GM06990 (cell line): ENCODE measurements at regions not wholly inside any gene's neighbourhood (a gene's known extent, or its start where the extent isn't known, plus 50 kb on each side); places are given as distances from the start of the nearest gene placed in this dataset.

Experiments
- DNase-seq: peaks from one replicate; pipeline ENCODE4 v3.0.0-alpha.2; 2011; ENCODE audit not compliant: insufficient read length; ENCODE audit errors: extremely low read depth
- H3K27me3 ChIP-seq: replicated peaks from 2 replicates; pipeline ENCODE4 v1.6.0; 2011; ENCODE audit warnings: low read length; ENCODE audit not compliant: control insufficient read depth, insufficient read depth
- H3K36me3 ChIP-seq: 2 replicates; pipeline ENCODE4 v1.5.1; 2011; ENCODE audit warnings: low read length; ENCODE audit not compliant: control insufficient read depth, insufficient read depth
- H3K4me3 ChIP-seq: replicated peaks from 2 replicates; pipeline ENCODE4 v1.5.1; 2011; ENCODE audit warnings: low read depth, mild to moderate bottlenecking, control low read depth, low read length
- CTCF ChIP-seq: IDR thresholded peaks from 2 replicates; pipeline ENCODE4 v1.5.1; 2011; ENCODE audit warnings: low read length, control low read depth, mild to moderate bottlenecking, inconsistent platforms; ENCODE audit not compliant: insufficient read depth, poor library complexity, severe bottlenecking

- Histone ChIP-seq H3K4me3 (no peak overlapping the region), H3K27me3 (no peaks in the 10 kb centered on the region), H3K36me3 (no peaks in the 10 kb centered on the region)
- no peak for DNase-seq
- no peak for TF ChIP-seq CTCF
Measured at GRCh38 chr4:10279261-10279660, 162.7 kb upstream of the WDR1 start.

GRCh38 chr4:10278071-10278470 is 161.5 kb upstream of the WDR1 start:
- no peak for DNase-seq
- no peak for TF ChIP-seq CTCF
- Histone ChIP-seq H3K36me3 (no peaks in the 10 kb centered on the region), H3K4me3 (no peak overlapping the region), H3K27me3 (no peaks in the 10 kb centered on the region)

GRCh38 chr4:10276152-10276551 is 159.6 kb upstream of the WDR1 start:
- H3K36me3 ChIP-seq = no peaks in the 10 kb centered on the region
- TF ChIP-seq CTCF = no peak
- H3K27me3 ChIP-seq = no peaks in the 10 kb centered on the region; the same call in 1 of the 2 replicates
- H3K4me3 ChIP-seq = no peak overlapping the region
- no peak for DNase-seq

DNA sequence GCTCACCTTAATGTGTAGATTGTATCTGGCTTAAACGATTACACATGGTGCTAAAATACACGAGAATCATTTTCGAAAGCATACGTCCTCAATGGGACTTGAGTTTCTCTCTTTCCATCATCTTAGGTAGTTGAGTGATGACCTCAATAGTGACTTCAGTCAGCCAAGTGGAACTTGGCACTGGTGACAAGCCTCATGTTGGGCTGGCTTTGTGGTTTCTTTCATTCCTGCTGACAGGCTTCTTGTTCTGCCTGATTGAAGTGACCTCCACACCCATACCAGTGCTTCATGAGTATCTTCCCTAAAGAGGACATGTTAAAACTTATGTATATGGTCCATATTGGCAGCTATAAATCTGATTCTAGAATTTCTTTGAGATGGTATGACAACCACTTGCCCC is 159.1 kb upstream of the WDR1 start:
- Histone ChIP-seq H3K27me3 (no peaks in the 10 kb centered on the region; the same call in 1 of the 2 replicates), H3K36me3 (no peaks in the 10 kb centered on the region), H3K4me3 (no peak overlapping the region)
- no peak for TF ChIP-seq CTCF
- DNase-seq = no peak

GRCh38 chr4:10273030-10273429 is 156.4 kb upstream of the WDR1 start:
- no peak for DNase-seq
- Histone ChIP-seq H3K4me3 (no peak overlapping the region), H3K27me3 (no peaks in the 10 kb centered on the region; the same call in 1 of the 2 replicates), H3K36me3 (no peaks in the 10 kb centered on the region)
- TF ChIP-seq CTCF = no peak

- Histone ChIP-seq H3K27me3 (no peaks in the 10 kb centered on the region; the same call in 1 of the 2 replicates), H3K4me3 (no peak overlapping the region), H3K36me3 (no peaks in the 10 kb centered on the region)
- DNase-seq = no peak
- no peak for TF ChIP-seq CTCF
Measured at GRCh38 chr4:10272511-10272910, 155.9 kb upstream of the WDR1 start.
